RWPE1 (cell line): ENCODE measurements at regions not wholly inside any gene's neighbourhood (a gene's known extent, or its start where the extent isn't known, plus 50 kb on each side); places are given as distances from the start of the nearest gene placed in this dataset.
"Not testable (repeated sequence)": the region's sequence is repeated elsewhere in the genome, so short reads cannot be mapped to it uniquely, and the experiment has no call there.

Experiments
- CTCF ChIA-PET: fragments of 350-600 bp; sonication (Branson Sonifier 250); formaldehyde crosslinking; extraction: SDS; loops from one replicate; lab custom pipeline; 2021; lab: Yijun Ruan, JAX
- POLR2A ChIA-PET: fragments of 400-600 bp; formaldehyde crosslinking; extraction: SDS; loops from one replicate; lab custom pipeline; 2020; ENCODE audit warnings: antibody characterized with exemption; ENCODE audit not compliant: low non-redundant PET; lab: Yijun Ruan, JAX
- DNase-seq: peaks from one replicate; pipeline ENCODE4 v3.0.0; 2012; ENCODE audit warnings: low spot score
- H3K27ac ChIP-seq: fragments of 450-650 bp; 2 replicates; pipeline ENCODE4 v1.5.1; 2017
- CTCF ChIP-seq: fragments of 450-650 bp; conservative IDR thresholded peaks from 2 replicates; pipeline ENCODE4 v1.5.1; 2017; ENCODE audit warnings: low read depth, mild to moderate bottlenecking

GRCh38 chr2:184041777-184042176, 556.6 kb upstream of the ZNF804A start:
- POLR2A ChIA-PET, result no interaction called here
- H3K27ac ChIP-seq, result no peak overlapping the region
- no peak for DNase-seq
- TF ChIP-seq CTCF, result no peak
- CTCF ChIA-PET, result no interaction called here

- no peak for DNase-seq
- H3K27ac ChIP-seq, result no peak overlapping the region
- no peak for TF ChIP-seq CTCF
- CTCF ChIA-PET, result interaction anchor here (0.6 kb wide), 1 partner anchor 10 kb away, joined by 7 read pairs; no protein-coding TSS in a partner anchor
- POLR2A ChIA-PET, result no interaction called here
Measured at GRCh38 chr2:184047536-184047935, 550.8 kb upstream of the ZNF804A start.

GRCh38 chr2:184049566-184049965, 548.8 kb upstream of the ZNF804A start:
- no peak for TF ChIP-seq CTCF
- DNase-seq, result no peak
- ChIA-PET POLR2A (no interaction called here), CTCF (no interaction called here)
- no peak overlapping the region for H3K27ac ChIP-seq

GRCh38 chr2:184053326-184053725, 545.0 kb upstream of the ZNF804A start:
- ChIA-PET POLR2A (no interaction called here), CTCF (interaction anchor here (0.6 to 0.7 kb wide), 2 partner anchors 86 to 117 kb away, joined by 4 to 5 read pairs; no protein-coding TSS in a partner anchor)
- no peak for TF ChIP-seq CTCF
- no peak overlapping the region for H3K27ac ChIP-seq
- DNase-seq, result peak; percentile 1

GRCh38 chr2:184054419-184054818, 543.9 kb upstream of the ZNF804A start:
- H3K27ac ChIP-seq, POLR2A ChIA-PET, DNase-seq, CTCF ChIA-PET: not testable (repeated sequence)

- POLR2A ChIA-PET, result no interaction called here
- CTCF ChIA-PET, result no interaction called here
- no peak for DNase-seq
Measured at GRCh38 chr2:184057910-184058309, 540.4 kb upstream of the ZNF804A start.

GRCh38 chr2:184060268-184060667, 538.1 kb upstream of the ZNF804A start:
- DNase-seq, H3K27ac ChIP-seq, POLR2A ChIA-PET, CTCF ChIA-PET: not testable (repeated sequence)

More at GRCh38 chr2:184057910-184058309, 540.4 kb upstream of the ZNF804A start:
- no peak overlapping the region for H3K27ac ChIP-seq
- no peak for TF ChIP-seq CTCF

- no peak overlapping the region for H3K27ac ChIP-seq
- TF ChIP-seq CTCF, result no peak
- POLR2A ChIA-PET, result no interaction called here
- DNase-seq, result no peak
- CTCF ChIA-PET, result no interaction called here
Measured at GRCh38 chr2:184067502-184067901, 530.8 kb upstream of the ZNF804A start.
